ENCODE measurements at regions not wholly inside any gene's neighbourhood (a gene's known extent, or its start where the extent isn't known, plus 50 kb on each side); places are given as distances from the start of the nearest gene placed in this dataset.

- Histone ChIP-seq H3K27me3 (ENCODE audit: control insufficient read depth, insufficient read depth, low read length) (no peaks in the 10 kb centered on the region), H3K36me3 (ENCODE audit: control insufficient read depth, insufficient read depth, low read length) (no peaks in the 10 kb centered on the region), H3K9me3 (ENCODE audit: control insufficient read depth, insufficient read depth, low read depth, low read length) (no peaks in the 10 kb centered on the region), H2AFZ (ENCODE audit: low read length) (no peak overlapping the region), H3K4me2 (ENCODE audit: extremely low read depth, insufficient read depth, low read length) (no peak overlapping the region), H3K79me2 (ENCODE audit: control insufficient read depth, insufficient read depth, low read length) (no peaks in the 10 kb centered on the region), H3K27ac (ENCODE audit: insufficient read depth, low read length) (no peak overlapping the region), H3K4me1 (ENCODE audit: control insufficient read depth, extremely low read depth, insufficient read depth, low read length) (no peaks in the 10 kb centered on the region), H3K9ac (ENCODE audit: insufficient read depth, low read length) (no peak overlapping the region), H3K4me3 (replicated peaks in 1 of 4; ENCODE audit: control extremely low read depth in 1 of 4, insufficient read depth in 1 of 4, low read depth in 3 of 4, low read length in 4 of 4) (no peak overlapping the region), H4K20me1 (ENCODE audit: control insufficient read depth, extremely low read depth, insufficient read depth, low read length) (no peaks in the 10 kb centered on the region)
- TF ChIP-seq CTCF (conservative IDR thresholded peaks at IDR 0.05 in 1 of 2, IDR thresholded peaks at IDR 0.05 in 1 of 2; ENCODE audit: low read depth in 1 of 2, low read length in 2 of 2), result no peak
- no peak for TF ChIP-seq EZH2 (IDR thresholded peaks at IDR 0.05; ENCODE audit: low read length, missing control alignments)
- peak in 1 of 2 donors; percentile 16 for DNase-seq (ENCODE audit: low read depth in 2 of 2)
These were observed 147.4 kb upstream of the SNX19 start for GRCh38 chr11:131063638-131064037.

GRCh38 chr11:131064373-131064991 lies 148.2 kb upstream of the SNX19 start:
- Histone ChIP-seq H3K27ac (ENCODE audit: insufficient read depth, low read length) (no peak overlapping the region), H3K79me2 (ENCODE audit: control insufficient read depth, insufficient read depth, low read length) (no peaks in the 10 kb centered on the region), H3K9me3 (ENCODE audit: control insufficient read depth, insufficient read depth, low read depth, low read length) (no peaks in the 10 kb centered on the region), H3K4me1 (ENCODE audit: control insufficient read depth, extremely low read depth, insufficient read depth, low read length) (no peaks in the 10 kb centered on the region), H3K4me3 (replicated peaks in 1 of 4; ENCODE audit: control extremely low read depth in 1 of 4, insufficient read depth in 1 of 4, low read depth in 3 of 4, low read length in 4 of 4) (no peak overlapping the region), H4K20me1 (ENCODE audit: control insufficient read depth, extremely low read depth, insufficient read depth, low read length) (no peaks in the 10 kb centered on the region), H3K27me3 (ENCODE audit: control insufficient read depth, insufficient read depth, low read length) (no peaks in the 10 kb centered on the region), H2AFZ (ENCODE audit: low read length) (no peak overlapping the region), H3K9ac (ENCODE audit: insufficient read depth, low read length) (no peak overlapping the region), H3K36me3 (ENCODE audit: control insufficient read depth, insufficient read depth, low read length) (no peaks in the 10 kb centered on the region), H3K4me2 (ENCODE audit: extremely low read depth, insufficient read depth, low read length) (no peak overlapping the region)
- TF ChIP-seq CTCF (conservative IDR thresholded peaks at IDR 0.05 in 1 of 2, IDR thresholded peaks at IDR 0.05 in 1 of 2; ENCODE audit: low read depth in 1 of 2, low read length in 2 of 2), result peak; percentile 98 to 99
- TF ChIP-seq EZH2 (IDR thresholded peaks at IDR 0.05; ENCODE audit: low read length, missing control alignments), result no peak
- peak; percentile 65 to 69 for DNase-seq (ENCODE audit: low read depth in 2 of 2)

GRCh38 chr11:131065435-131066413 lies 149.4 kb upstream of the SNX19 start:
- no peak overlapping the region for H3K4me3 ChIP-seq (replicated peaks in 1 of 4; ENCODE audit: control extremely low read depth in 1 of 4, insufficient read depth in 1 of 4, low read depth in 3 of 4, low read length in 4 of 4)
- no peaks in the 10 kb centered on the region for H4K20me1 ChIP-seq (ENCODE audit: control insufficient read depth, extremely low read depth, insufficient read depth, low read length)
- no peaks in the 10 kb centered on the region for H3K27me3 ChIP-seq (ENCODE audit: control insufficient read depth, insufficient read depth, low read length)

More at GRCh38 chr11:131065435-131066413, 149.4 kb upstream of the SNX19 start:
- H3K27ac ChIP-seq (ENCODE audit: insufficient read depth, low read length), result no peak overlapping the region
- H3K4me1 ChIP-seq (ENCODE audit: control insufficient read depth, extremely low read depth, insufficient read depth, low read length), result no peaks in the 10 kb centered on the region
- no peak overlapping the region for H2AFZ ChIP-seq (ENCODE audit: low read length)
- H3K36me3 ChIP-seq (ENCODE audit: control insufficient read depth, insufficient read depth, low read length), result no peaks in the 10 kb centered on the region
- no peak overlapping the region for H3K9ac ChIP-seq (ENCODE audit: insufficient read depth, low read length)
- TF ChIP-seq EZH2 (IDR thresholded peaks at IDR 0.05; ENCODE audit: low read length, missing control alignments) (no peak), CTCF (conservative IDR thresholded peaks at IDR 0.05 in 1 of 2, IDR thresholded peaks at IDR 0.05 in 1 of 2; ENCODE audit: low read depth in 1 of 2, low read length in 2 of 2) (no peak)
- no peak overlapping the region for H3K4me2 ChIP-seq (ENCODE audit: extremely low read depth, insufficient read depth, low read length)
- no peak for DNase-seq (ENCODE audit: low read depth in 2 of 2)
- no peaks in the 10 kb centered on the region for H3K79me2 ChIP-seq (ENCODE audit: control insufficient read depth, insufficient read depth, low read length)
- no peaks in the 10 kb centered on the region for H3K9me3 ChIP-seq (ENCODE audit: control insufficient read depth, insufficient read depth, low read depth, low read length)
